IPS DF 4.7 (cell line): ENCODE measurements at regions not wholly inside any gene's neighbourhood (a gene's known extent, or its start where the extent isn't known, plus 50 kb on each side); places are given as distances from the start of the nearest gene placed in this dataset.
"Not testable (repeated sequence)": the region's sequence is repeated elsewhere in the genome, so short reads cannot be mapped to it uniquely, and the experiment has no call there.

Source experiments
- DNase-seq: peaks from one replicate; pipeline ENCODE4 v3.0.0-alpha.2; 2013; ENCODE audit warnings: low spot score; ENCODE audit errors: extremely low read depth

DNA sequence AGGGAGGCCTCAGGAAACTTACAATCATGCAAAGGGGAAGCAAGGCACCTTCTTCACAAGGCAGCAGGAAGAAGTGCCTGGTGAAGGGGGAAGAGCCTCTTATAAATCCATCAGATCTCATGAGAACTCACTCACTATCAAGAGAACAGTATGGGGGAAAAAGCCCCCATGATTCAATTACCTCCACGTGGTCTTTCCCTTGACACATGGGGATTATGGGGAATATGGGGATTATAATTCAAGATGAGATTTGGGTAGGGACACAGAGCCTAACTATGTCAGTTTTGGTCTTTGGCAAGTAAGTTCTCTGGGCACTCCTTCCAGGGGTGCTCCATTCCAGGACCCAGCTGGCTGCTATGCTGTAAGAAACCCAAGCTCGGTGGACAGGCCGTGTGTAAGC, 275.3 kb upstream of the TUT7 start:
- no peak for DNase-seq

DNA sequence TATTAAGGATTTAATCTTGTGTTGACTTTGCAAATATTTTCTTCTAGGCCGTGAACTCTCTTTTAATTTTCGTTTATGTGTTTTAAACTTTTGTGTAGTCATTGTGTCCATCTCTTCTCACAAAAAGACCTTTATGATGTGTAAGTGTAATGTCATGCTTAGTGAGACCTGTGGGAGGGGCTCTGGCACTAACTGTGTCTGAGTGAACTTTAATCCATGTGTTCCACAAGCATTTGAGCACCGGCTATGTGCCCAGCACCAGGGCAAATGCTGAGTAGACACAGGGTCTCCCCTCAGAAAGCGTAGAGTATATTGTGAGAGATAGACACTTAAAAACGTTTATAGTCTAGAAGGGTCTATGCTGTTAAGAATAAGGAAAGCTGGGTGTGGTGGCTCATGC, 272.6 kb upstream of the TUT7 start:
- DNase-seq: no peak

DNA sequence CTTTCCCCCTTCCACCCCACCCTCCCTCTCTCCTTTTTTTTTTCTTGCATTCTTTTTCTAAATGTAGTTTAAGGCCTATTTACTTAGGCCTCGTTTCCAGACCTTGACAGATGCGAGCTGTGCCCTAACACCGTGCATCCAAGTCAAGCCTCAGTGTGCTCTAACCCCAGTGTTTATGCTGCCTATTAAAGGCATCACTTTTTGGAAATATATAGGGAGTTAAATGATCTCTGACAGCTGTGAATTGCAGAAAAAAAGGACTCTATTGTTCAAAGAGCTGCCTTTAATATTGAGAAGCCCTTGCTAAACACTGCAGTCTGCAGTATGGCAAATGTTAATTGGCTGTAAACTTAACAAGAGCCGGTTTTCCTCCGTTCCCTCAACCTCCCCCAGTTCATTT, 270.4 kb upstream of the TUT7 start:
- DNase-seq: no peak

DNA sequence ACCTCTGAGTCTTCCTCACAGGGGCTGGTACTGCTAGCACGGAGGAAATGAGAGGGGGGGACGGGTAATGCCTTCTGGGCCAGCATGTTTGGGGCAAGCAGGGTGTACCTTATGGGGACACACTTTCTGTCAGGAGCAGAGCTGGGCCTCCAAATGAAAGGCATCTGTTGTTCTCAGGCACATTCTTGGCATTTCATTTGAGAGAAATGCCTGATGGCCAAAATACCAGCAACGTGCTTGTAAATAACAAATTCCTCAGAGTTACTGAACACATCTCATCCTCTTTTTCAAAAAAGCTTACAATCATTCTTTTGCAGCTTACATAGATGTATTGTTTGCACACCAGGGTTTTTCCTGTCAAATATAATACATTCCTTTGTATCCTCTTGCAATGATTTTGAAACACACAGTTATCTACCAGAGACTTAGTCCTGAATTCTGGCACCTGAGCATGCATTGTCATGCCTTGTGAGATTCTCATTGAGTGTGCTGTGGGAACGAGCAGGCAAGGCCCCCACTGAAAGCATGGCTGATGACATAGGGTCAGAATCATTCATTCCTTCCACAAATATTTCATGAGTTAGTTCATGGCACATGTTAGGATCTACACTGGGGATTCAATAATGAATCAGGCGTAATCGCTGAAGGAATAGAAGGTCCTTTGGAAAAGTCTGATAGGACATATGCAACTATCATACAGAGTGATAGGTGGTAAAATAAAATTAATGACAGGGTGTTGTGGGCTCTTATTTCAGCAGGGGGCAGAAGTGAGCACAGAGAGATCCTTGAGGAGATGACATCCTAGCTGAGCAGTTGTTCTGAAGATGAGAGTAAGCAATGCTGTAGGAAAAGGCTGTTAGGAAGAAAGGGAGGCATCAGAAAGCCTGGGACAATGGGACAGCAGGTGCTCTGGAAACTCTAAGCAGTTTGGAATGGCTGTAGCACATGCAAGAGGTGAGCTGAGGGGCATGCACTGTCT, 260.9 kb upstream of the TUT7 start:
- no peak for DNase-seq

DNA sequence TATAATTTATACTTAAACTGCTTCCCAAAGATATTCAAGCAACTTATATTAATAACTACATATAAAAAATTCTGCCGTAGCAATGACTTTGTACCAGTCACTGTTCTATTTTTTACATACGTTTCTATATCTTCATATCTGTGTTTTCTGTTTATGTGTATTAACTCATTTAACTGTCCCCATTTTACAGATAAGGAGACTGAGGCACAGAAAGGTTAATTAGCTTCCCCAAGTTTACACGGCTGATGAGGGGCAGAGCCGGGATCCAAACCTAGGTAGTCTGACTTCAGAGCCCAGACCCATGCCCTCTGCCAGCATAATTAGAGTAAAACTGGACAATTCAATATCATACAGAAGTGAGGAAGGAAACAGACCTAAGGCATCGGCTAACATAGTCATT, 259.7 kb upstream of the TUT7 start:
- no peak for DNase-seq

DNA sequence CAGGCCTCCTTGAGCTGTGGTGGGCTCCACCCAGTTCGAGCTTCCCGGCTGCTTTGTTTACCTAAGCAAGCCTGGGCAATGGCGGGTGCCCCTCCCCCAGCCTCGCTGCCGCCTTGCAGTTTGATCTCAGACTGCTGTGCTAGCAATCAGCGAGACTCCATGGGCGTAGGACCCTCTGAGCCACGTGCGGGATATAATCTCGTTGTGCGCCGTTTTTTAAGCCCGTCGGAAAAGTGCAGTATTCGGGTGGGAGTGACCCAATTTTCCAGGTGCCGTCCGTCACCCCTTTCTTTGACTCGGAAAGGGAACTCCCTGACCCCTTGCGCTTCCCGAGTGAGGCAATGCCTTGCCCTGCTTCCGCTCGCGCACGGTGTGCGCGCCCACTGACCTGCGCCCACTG, 257.3 kb upstream of the TUT7 start:
- DNase-seq: not testable (repeated sequence)

DNA sequence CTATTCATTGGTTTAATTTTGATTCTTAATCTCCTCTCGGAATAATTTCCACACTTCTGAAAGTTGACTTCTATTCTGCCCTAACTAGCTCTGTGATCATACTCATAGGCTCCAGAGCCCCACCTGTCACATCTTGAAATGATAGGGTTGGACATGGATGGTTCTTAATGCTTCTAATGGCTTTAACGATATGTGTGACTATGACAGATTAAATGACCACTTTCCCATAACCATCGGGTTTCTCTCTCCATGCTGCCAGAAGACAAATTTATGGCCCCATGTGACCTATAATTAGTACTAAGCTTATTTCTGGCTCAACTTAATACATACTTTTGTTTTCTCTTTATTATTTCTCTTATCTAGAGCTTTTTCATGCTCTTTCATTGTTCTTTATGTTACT, 251.1 kb upstream of the TUT7 start:
- no peak for DNase-seq

DNA sequence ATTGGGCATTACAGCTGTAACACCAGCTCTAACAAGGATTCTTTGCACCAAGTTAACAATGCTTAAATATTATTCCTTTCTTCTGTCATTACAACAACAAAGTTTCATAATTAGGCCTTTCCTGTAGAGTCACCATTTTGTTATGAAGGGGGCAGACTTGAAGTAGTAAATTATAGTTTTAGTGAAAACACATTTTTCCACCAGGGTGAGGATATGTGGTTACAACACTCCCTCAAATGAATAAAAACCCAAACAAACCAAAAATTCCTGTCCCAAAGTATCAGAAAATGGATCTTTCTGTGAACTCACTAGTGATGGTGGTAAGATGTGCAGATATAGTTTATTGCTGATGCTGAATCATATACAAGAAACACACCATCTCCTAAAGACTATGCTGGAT, 250.5 kb upstream of the TUT7 start:
- DNase-seq: no peak

DNA sequence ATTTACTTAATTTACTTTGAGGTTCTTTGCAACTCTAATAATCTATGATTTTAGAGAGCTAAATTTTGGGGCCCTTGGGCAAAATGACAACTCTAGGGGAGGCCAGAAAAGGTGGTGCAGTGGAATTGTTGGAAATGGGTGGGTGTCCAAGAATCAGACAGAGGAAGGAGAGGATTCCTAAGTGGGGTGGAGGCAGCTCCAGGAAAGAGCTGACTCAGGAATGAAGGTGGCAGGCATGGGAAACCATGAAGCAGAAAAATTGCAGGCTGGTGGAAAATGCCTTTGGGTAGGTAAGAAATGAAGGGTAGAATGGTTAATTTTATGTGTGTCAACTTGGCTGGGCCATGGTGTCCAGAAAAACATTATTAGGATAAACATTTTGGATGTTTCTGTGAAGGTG, 248.5 kb upstream of the TUT7 start:
- no peak for DNase-seq

DNA sequence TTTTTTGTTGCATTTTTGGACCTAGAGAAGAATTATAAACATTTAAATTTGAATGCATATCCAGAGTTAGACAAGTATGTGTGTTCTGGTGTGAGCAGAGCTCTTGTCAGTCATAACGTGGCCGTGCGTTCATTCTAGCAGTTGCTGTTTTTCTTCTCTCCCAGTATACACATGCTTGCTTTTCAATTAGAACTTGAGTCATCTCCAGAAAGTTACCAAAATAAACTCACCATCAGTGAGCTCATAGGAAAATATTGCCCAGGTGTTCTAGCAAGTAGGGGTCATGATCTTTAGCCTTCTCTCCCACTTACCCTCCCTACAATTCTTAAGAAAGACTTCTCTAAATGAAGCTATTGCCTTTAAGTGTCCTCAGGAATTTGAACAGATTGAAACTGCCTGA, 247.5 kb upstream of the TUT7 start:
- DNase-seq: no peak

DNA sequence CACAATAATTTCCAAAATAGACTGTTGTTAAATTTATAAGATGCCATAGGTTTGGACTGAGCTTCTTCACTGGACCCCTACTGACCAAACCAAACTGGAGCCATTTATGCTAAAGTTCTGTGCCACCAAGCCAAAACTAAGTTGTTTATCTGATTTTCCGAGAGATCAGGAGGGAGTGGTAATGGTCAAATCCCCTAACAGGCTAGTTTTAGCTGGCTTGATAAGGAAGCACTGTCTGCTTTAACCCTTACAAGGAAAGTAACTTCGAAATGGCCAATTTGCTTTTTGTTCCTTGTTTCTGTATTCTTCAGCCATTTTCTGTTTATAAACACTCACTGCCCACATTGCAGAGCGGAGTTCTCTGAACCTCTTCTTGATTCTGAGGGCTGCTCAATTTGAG, 246.8 kb upstream of the TUT7 start:
- no peak for DNase-seq

DNA sequence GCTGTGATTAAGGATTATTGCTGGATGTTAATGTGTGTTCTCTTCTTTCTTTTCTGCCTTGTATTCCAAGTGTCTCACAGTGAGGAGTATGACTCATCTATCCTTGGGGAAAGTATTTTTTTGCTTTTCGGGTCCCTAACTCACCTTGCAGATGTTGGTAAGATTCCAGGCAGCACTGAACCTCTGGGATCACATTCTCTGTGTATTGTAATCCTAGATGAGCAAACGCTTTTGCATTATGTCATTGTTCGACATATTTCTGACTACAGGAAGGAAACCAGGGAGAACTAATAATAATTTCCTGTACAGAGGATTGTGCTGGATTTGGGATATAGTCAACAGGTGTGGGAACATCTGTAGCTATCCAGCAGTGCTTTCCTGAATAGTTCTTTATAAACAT, 246.1 kb upstream of the TUT7 start:
- no peak for DNase-seq

DNA sequence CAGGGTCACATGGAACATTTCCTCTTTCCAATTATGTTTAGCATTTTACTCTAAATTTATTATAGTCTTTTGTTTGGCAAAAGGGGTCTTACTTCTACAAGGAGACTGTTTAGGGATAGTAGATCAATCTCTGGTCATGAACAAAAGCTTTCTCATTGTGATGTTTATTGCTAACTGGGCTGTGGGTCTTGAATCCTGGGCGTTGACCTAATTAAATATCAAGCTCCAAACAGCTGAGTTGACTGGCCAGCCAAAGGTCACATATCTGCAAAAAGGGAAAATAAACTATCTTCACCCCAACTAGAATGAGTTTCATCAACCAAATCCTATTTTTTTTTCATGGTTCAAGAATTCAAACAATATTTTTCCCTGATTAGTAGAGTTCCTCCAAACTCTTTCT, 245.4 kb upstream of the TUT7 start:
- DNase-seq: no peak

DNA sequence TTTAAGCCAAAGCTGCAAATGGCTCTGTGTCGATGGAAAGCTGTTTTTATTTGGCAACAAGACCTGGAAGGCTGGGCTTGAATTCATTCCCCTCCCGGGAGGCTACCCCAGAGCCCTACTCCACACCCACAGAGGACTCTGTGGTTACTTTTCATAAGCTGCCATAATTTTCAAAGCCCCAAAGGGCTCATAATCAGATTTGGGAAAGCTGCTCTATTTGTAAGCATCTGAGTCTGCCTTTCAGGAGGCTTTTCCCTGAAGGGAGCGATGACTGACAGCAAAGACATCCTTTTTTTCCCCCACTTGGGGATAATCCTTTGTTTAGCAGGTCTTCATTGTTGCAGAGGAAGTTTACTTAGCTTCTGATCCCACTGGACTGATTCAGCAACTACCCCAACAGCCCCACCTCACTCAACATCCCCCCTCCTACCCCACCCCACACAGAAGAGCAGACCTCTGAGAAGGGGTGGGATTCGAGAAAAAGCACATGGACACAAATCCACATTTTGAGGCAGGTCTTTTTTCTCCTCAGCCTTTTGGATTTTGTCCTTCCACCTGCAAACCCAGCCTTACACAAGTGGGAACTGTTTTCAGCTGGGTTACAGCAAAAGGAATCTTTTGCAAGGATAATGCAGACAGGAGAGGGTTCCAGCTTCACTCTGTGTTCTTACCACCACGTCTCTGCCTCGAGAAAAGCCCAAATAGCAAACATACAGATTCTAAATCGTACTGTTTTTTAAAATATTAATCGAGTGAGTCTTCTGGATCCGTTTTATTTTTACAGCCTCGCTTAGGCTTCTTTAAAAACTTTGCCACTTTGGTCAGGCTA, 244.4 kb upstream of the TUT7 start:
- no peak for DNase-seq

DNA sequence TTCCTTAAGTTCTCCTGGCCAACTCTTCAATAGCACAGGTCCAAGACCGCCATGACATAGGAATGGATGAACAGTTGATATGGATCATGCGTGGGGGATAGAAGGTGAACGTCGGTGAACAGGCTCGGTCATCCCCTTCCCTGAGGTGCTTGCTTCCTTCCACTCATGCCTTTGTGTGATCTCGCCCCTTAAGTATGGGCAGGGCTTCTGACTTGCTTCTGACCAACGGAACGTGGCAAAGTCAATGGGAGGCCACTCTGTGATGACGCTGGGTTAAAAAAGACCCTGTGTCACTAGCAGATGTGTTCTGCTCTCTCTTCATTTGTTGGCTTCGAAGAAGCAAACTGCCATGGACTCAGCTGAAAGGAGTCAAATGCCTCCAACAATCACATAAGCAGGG, 240.5 kb upstream of the TUT7 start:
- no peak for DNase-seq

DNA sequence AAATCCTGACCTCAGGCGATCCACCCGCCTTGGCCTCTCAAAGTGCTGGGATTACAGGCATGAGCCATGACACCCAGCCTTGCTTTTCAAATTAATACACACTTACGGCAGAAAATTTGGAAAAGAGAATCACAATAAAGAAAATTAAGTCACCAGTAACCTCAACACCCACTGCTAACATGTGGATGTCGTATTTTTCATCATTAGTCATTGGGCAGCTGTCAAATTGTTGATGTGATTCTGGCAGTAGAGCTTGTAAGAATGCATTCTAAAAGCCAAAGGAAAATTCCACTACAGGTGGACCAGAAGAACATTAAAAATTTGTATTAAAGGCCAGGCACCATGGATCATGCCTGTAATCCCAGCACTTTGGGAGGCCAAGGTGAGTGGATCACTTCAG, 237.3 kb upstream of the TUT7 start:
- no peak for DNase-seq

DNA sequence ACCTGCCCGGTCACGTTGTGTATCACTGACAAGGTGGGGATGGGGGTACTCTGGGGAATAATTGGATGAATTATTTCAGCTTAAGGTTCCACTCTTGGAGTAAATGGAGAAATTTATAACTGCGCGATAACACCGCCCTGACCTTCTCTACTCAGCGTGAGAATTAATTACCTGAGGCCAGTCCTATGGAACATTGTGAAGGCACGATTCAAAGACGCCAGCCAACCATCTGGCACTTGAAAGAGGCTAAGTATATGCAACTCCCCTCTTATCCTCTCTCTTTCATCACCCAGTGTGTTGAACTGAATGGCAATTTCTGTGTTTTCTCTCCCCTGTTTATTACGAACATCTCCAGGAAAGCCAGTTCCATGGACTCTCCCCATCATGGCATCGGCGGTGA, 235.5 kb upstream of the TUT7 start:
- no peak for DNase-seq

DNA sequence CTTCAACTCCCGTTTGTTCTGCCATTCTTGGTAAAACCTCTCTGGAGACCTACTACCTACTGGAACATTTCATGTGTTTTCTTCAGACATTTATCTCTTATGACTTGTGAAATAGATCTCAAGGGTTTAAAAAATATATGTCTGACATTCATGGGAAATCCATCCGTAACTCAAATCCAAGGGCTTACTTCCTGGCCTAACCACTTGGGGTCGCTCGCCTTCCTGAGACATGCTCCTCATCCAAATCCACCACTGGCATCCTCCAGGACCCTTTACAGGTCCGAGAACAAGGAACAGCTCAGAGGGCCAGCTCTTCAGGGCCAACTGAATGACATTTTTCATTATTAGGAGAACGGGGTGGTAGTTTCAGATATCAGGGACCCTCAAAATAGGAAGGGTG, 235.1 kb upstream of the TUT7 start:
- peak; percentile 9 for DNase-seq

DNA sequence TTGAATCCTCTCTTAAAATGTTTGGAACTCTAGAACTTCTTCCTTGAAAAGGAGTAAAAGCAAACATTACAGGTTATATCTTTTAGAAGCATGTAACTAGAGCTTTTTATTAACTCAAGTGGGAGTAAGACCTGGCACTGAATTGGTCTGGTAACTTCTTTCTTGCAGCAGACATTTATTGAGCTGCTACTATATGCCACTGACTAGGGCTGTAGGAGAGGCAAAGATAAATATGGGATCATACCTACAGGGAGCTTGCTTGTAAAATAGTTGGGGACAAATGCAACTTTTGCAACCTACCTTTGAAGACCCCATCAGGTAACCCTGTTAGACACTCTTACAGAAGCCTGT, 231.9 kb upstream of the TUT7 start:
- DNase-seq: no peak

DNA sequence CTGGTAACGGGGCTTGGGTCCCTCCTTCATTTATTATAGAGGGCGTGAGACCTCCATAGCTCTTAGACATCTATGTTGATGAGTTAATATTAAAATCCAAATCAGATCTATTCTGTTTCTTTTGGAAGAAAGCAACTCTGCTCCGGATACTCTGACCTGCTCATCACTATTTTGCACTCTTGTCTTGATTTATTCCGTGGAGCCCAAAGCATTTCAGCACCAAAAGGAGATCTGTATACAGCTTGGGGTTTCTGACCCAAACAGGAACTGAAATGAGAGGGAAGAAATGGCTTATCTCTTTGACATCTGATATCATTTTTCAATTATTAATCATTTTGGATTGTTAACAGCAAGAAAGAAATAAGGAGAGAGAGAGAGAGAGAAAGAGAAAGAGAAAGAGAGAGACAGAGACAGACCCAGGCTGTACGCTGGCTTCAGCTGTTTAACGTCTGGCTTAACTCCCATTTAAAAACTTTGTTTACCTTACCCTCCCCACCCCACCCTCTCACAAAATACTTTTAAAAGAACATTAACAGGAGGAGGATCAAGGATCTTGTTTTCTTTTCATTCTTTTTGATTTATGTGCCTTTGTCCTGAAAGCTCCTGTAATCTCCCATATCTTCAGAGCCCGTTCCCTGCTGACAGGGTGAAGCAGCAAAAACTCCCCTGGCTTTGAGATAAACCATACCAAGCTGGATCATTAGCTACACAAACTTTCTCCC, 231.4 kb upstream of the TUT7 start:
- DNase-seq: no peak

DNA sequence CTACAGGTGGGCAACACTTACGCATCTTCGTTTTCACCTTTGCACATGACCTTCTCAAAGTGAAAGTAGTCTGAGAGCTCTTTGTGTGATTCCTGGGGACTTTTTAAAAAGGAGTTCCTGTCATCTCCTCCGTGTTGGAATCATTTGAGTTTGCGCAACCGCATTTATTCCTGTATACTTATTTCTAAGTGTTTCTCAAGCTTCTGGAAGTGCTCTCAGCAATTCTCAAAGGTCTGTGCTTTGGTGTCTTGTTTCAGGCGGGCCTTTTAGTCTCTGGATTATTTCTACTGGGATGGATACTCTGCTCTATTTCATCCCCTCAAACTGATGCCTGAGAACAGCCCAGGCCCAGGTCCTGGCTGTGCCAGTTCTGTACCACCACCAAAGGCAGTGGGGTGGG, 226.5 kb upstream of the TUT7 start:
- DNase-seq: no peak

DNA sequence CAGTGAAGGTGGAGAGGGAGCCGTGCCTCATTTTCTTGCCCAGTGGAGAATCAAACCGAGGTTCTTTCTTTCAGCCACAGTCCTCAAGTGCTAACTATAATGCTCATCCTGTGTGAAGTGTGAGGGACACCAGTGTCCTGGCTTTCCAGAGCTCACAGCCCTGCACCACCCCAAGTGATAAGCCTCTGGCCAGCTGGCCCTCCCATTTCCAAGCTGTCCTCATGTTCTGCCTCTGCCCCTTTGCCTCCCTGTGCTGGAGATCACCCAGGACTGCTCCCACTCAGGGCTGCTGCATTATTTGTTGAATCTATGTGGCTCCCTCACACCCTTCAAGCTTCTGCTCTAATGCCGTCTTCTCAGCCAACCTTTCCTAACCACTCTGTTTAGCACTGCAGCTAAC, 224.5 kb upstream of the TUT7 start:
- no peak for DNase-seq
